NCI-H2196 treated with DMSO at 0.1 percent for 48 hours (cell line): ENCODE measurements at regions not wholly inside any gene's neighbourhood (a gene's known extent, or its start where the extent isn't known, plus 50 kb on each side); places are given as distances from the start of the nearest gene placed in this dataset.
A peak's percentile ranks its signal among the peaks of the same experiment; 100 is the strongest.

Experiments
- DNase-seq: peaks from one replicate; lab custom pipeline; 2025; ENCODE audit not compliant: unreplicated experiment; lab: John Stamatoyannopoulos, UW

- DNase-seq = no peak
Observed at GRCh38 chr1:54497338-54497737, 50.7 kb upstream of the ACOT11 start.

- no peak for DNase-seq
Observed at GRCh38 chr1:54495954-54496353, 52.1 kb upstream of the ACOT11 start.

- DNase-seq = no peak
Observed at GRCh38 chr1:54493608-54494007, 54.4 kb upstream of the ACOT11 start.

GRCh38 chr1:54490361-54491248 lies 57.4 kb upstream of the ACOT11 start:
- DNase-seq = no peak

- no peak for DNase-seq
Observed at GRCh38 chr1:54489627-54490250, 58.3 kb upstream of the ACOT11 start.

DNA sequence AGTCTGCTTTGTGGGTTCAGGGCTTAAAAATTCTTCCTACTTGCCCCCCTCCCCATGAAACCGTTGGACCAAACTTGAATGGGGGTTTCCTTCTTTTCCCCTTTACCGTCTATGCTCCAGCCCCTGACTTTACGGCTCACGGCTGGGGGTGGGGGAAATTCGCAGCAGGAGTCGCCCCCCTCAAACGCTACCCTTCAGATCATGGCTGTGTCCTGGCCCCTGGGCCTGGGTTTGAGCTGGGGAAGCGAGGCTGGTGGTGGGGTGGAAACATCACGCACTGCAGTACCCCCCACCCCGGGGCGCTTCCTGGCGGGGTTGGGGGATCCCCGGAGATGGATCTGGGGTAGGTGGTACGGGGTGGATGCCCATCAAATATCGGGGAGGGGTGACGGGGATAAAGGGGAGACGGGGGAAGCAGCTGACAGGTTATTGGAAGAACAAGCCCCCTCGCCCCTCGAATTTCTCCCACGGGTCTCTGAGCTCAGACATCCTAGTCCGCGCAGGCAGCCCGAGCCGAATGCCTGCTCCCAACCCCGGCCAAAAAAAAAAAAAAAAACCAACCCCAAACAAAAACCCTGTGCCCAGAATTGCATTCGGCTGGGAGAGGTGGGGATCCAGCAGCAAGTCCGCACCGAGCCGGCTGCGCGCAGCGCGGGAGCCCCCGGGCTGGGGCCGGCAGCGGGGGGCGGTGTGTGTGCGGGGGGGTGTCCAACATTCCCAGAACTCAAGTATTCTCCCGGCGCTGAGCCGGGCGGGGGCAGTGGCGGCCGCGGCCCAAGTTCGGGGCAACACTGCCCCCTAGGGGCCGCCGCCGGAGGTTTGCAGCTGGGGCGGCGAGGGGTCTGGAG lies 59.0 kb upstream of the ACOT11 start:
- DNase-seq = peak; percentile 49

DNA sequence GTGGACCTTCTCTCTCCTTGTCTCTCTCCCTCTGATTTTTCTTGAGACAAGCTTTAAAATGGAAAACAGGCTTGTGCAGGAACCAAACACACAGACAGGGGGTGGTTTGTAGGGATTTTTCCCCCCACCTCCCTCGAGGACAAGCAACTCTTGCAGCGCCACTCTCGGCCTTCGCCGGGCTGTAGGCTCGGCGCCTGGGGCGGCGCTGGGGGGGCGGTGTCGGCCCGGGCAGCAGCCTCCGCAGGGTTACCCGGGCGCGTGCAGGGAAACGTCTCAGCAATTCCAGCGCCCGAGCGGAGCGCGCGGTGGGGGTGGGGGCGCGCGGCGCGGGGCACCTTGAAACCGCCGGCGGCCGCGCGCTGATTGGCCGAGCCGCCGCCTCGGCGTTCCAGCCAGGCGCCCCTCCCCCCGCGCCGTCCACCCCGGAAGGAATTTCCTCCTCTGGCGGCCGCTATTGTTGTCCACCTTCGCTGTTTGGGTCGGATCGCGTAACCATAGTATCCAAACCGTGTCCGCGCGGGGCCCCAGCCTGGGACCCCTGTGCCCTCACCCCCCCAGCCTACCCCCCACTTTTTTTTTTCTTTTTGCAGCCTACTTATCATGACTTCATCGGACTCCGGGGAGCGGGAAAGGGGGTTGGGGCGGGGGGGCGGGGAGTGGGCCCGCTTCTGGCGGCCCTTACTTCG lies 59.8 kb upstream of the ACOT11 start:
- DNase-seq = peak; percentile 83

DNA sequence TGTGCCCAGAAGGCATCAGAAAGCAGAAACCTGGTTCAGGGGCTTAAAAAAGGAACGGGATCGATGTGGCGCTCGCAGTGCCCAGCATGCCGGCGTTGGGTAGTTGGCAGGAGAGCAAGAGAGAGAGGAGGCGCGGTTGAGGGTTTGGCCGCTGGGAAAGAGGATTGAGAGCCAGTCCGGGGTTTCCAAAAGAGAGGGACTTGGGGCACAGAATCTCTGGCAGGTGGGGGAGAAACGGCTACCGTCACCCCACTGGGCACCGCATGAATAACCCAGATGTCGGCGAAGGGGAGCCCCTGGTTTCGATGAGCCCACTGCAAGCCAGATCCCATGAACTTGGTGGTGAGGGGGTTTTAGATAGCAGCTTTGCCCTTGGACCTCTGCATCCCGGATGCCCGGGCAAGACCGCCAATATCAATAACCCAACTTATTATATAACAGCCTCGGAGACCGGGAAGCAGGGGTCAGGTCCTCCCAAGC lies 60.4 kb upstream of the ACOT11 start:
- DNase-seq = no peak

DNA sequence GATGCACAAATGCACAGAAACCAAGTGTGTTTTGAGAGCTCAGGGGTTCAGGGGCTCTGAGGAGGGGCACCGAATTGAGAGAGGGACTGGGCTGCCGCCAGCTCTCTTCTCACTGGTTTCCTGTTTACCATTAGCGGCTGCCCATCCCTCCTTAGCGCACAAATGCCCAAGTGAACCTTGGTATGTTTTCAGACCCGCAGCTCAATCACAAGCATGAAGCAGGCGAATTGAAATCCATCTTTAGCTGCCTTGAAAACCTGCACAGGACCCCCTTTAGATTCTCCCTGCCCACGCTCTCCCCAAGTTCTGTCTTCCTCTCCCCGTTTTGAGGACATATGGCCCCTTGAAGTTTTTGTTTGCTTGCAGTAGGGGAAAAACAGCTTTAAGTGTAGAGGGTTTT lies 61.1 kb upstream of the ACOT11 start:
- no peak for DNase-seq

DNA sequence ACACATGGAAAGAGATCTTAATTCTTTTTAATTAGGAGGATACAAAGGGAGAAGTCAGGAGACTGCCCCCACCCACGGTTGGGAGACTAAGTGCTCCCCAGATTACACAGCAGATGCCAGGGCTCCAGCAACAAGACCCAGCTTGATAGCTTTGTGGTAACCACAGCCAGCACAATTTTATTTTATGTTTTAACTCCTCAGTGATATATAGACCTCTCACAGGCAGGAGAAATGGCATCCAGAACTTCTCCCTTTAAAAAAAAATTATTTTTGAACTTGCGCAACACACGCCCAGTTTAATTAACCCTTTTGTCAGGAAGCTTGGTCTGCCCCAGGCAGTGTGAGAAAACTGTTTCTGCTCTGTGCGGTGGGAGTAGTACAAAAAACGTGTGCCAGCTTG lies 62.6 kb upstream of the ACOT11 start:
- no peak for DNase-seq

DNA sequence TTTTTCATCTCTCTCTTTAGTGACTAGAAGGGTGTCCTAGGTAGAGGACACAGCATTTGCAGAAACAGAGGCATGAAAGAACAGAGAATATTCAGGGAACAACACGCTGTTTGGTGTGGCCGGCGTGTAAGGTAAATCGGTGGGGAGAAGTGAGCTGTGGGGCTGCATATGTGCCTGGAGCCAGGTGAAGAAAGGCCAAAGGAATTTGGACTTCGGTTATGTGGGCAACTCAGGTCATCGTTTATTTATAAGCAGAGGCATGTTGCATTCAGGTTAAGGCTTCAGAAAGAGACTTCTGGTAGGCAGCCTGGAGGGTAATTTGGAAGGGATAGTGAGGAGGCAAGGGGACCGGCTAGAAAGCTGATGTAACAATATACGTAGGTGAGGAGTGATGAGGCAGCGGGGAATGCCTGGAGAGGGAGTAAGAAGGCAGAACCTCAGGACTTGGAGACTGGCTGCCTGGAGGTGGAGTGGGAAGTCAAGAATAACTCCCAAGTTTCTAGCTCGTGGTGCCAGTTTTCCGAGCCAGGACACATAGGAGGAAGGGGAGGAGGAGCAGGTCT lies 64.1 kb upstream of the ACOT11 start:
- DNase-seq = no peak

DNA sequence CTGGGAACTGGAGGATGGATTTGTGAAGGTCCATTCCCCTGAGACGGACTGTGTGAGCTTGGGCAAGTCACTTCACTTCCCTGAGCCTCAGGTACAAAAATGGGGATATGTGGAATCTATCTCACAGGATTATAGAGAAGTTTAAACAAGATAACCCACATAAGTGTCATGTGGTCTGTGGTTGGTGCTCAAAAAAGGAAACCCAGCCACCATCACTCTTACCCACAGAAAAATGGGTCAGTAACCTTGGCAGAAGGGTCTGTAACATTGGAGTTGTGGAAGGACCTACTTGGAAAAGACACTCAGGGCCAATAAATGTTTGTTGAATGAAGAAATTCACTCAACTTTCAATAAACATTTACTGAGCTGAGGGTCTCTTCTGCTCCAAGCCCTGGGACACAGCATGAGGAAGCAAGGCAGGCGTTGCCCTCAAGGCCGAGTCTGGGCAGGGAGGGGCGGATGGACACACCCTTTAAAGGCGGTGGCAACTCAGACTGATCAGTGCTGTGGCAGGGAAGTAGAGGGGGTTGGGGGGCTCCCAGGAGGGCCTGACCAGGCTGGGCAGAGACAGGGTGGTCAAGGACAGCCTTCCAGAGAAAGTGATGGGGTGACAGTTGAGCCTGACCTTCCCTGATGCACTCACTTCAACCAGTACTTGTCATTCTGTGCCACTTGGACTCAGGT lies 66.7 kb upstream of the ACOT11 start:
- DNase-seq = no peak

DNA sequence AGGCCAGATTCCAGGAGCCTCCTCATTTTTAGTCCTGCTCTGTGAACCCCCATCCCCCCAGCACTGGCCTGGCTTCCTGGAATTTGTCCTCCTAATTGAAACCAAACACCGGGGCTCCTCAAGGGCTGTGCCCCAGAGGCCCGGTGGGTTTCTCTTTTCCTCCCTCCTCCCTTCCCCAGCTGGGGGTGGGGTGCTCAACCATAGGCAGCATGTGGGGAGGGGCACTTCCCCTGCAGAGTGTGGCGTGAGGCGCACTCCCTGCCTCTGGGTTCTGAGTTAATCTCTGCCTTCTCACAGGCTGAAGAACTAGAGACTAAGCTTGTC lies 67.5 kb upstream of the ACOT11 start:
- DNase-seq = no peak

- DNase-seq = no peak
Observed at GRCh38 chr1:54479841-54480524, 68.0 kb upstream of the ACOT11 start.

GRCh38 chr1:54479251-54479650 lies 68.8 kb upstream of the ACOT11 start:
- DNase-seq = no peak

GRCh38 chr1:54477153-54477561 lies 70.9 kb upstream of the ACOT11 start:
- DNase-seq = no peak

DNA sequence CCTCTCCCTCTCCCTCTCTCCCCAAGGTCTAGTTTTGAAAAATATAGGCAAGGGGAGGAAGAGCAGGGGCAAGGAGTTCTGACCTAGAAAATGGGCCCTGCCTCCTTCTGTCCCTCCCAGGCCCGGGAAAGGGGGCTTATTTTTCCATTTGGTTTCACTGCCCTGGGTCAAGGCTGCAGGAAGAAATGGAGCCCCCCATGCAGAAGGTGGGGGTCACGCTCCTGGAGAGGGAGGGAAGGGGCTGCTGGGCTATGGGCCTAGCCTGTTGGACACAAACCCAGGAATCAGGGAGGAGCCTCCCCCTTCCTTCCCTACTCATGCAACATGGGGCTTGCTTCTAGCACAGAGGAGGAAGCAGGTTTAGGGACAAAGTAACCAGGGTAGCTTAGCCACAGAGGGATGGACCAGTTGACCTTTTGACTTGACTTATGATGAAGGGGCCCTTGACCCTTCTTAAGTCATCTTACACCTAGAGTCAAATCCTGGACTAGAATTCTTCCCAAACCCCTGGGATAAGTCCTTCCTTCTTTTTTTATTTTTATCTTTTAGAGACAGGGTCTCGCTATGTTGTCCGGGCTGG lies 70.4 kb upstream of the SSBP3 start:
- no peak for DNase-seq

DNA sequence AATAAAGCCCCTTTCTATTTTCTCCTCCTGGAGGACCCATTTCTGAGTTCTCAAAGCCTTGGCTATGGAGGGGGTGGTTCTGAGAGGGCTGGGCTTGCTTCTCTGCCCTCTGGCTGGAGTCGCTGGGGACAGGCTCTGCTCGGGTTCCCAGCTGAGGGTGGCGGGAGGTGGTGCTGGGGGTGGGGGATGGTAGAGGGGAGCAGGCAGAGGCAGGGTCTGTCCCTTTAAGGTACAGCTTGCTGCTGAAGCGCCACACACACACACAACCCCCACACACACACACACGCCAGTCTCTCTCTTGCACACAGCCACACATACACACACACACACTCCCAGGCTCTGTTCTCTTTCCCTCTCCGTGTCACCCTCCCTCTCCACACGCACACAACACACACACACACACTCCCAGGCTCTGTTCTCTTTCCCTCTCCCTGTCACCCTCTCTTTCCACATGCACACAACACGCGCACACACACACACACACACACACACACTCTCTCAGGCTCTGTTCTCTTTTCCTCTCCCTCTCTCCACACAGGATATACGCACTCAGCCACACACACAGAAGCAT lies 69.8 kb upstream of the SSBP3 start:
- no peak for DNase-seq

GRCh38 chr1:54475357-54475881 lies 69.2 kb upstream of the SSBP3 start:
- DNase-seq = no peak
